Fibroblast of peridontal ligament (primary cell): ENCODE measurements at regions not wholly inside any gene's neighbourhood (a gene's known extent, or its start where the extent isn't known, plus 50 kb on each side); places are given as distances from the start of the nearest gene placed in this dataset.
"Not testable (repeated sequence)": the region's sequence is repeated elsewhere in the genome, so short reads cannot be mapped to it uniquely, and the experiment has no call there.

Source experiments
- DNase-seq: peaks from one replicate; pipeline ENCODE4 v3.0.0-alpha.2; 2010; ENCODE audit errors: extremely low read depth

- DNase-seq: no peak
Observed at GRCh38 chr5:125251703-125252102, 505.3 kb upstream of the ZNF608 start.

- DNase-seq: not testable (repeated sequence)
Observed at GRCh38 chr5:125253634-125254033, 507.2 kb upstream of the ZNF608 start.

- no peak for DNase-seq
Observed at GRCh38 chr5:125254267-125254666, 507.8 kb upstream of the ZNF608 start.

- no peak for DNase-seq
Observed at GRCh38 chr5:125256296-125256695, 509.9 kb upstream of the ZNF608 start.

GRCh38 chr5:125257057-125257972 lies 510.9 kb upstream of the ZNF608 start:
- peak; percentile 63 for DNase-seq

GRCh38 chr5:125257997-125258396 lies 511.6 kb upstream of the ZNF608 start:
- no peak for DNase-seq

- DNase-seq: no peak
Observed at GRCh38 chr5:125258615-125259014, 512.2 kb upstream of the ZNF608 start.

- no peak for DNase-seq
Observed at GRCh38 chr5:125261505-125262250, 515.2 kb upstream of the ZNF608 start.

- no peak for DNase-seq
Observed at GRCh38 chr5:125262782-125263181, 516.3 kb upstream of the ZNF608 start.

GRCh38 chr5:125263356-125263755 lies 516.9 kb upstream of the ZNF608 start:
- DNase-seq: no peak

GRCh38 chr5:125266106-125266505 lies 519.7 kb upstream of the ZNF608 start:
- DNase-seq: no peak

GRCh38 chr5:125267636-125268248 lies 521.3 kb upstream of the ZNF608 start:
- DNase-seq: no peak

- no peak for DNase-seq
Observed at GRCh38 chr5:125269926-125270325, 523.5 kb upstream of the ZNF608 start.

- no peak for DNase-seq
Observed at GRCh38 chr5:125272357-125272756, 525.9 kb upstream of the ZNF608 start.

GRCh38 chr5:125274211-125274610 lies 527.8 kb upstream of the ZNF608 start:
- DNase-seq: no peak

- DNase-seq: no peak
Observed at GRCh38 chr5:125274938-125275724, 528.7 kb upstream of the ZNF608 start.

- no peak for DNase-seq
Observed at GRCh38 chr5:125275725-125276090, 529.3 kb upstream of the ZNF608 start.

- DNase-seq: no peak
Observed at GRCh38 chr5:125276096-125276495, 529.7 kb upstream of the ZNF608 start.

GRCh38 chr5:125277494-125278154 lies 531.2 kb upstream of the ZNF608 start:
- DNase-seq: peak; percentile 42

GRCh38 chr5:125278711-125279110 lies 532.3 kb upstream of the ZNF608 start:
- DNase-seq: no peak

- no peak for DNase-seq
Observed at GRCh38 chr5:125281667-125282066, 535.2 kb upstream of the ZNF608 start.
